HCT116 (cell line): ENCODE measurements at regions not wholly inside any gene's neighbourhood (a gene's known extent, or its start where the extent isn't known, plus 50 kb on each side); places are given as distances from the start of the nearest gene placed in this dataset.

ENCODE experiments used
- ATAC-seq: fragments of 200-7000 bp; cut with Tn5 transposase; 2 replicates; pipeline ENCODE4 v1.9.1; 2020; ENCODE audit warnings: mild to moderate bottlenecking, moderate library complexity
- BruUV-seq: library from RNA; stranded (reverse); fragments of 400-500 nt; replicated peaks from 2 replicates; lab custom pipeline; 2021; lab: Mats Ljungman, UMichigan
- CTCF ChIA-PET: fragments of 300-600 bp; sonication (Branson Sonifier 250); formaldehyde crosslinking; loops from one replicate; lab custom pipeline; 2021; ENCODE audit warnings: antibody characterized with exemption; lab: Charles Lee
- POLR2A ChIA-PET: fragments of 300-600, 350-600 bp; sonication (Branson Sonifier 250); formaldehyde crosslinking; loops from one replicate; lab custom pipeline; 2021; ENCODE audit warnings: antibody characterized with exemption; lab: Charles Lee
- RAD21 ChIA-PET, 2 experiments: fragments of 300-600 bp; sonication (Branson Sonifier 250); formaldehyde crosslinking; loops; one replicate each; lab custom pipeline; 2023; ENCODE audit warnings: low total read pairs in 2 of 2; ENCODE audit not compliant: uncharacterized antibody in 2 of 2, unreplicated experiment in 2 of 2, low non-redundant PET in 1 of 2; lab: Charles Lee
- DNase-seq: peaks from one replicate; pipeline ENCODE4 v3.0.0-alpha.2; 2010; ENCODE audit warnings: low read depth, low spot score
- H2AFZ ChIP-seq: fragments of 200-600 bp; shearing (Covaris generic), sonication (generic); 2 replicates; pipeline ENCODE4 v1.6.1; 2017; ENCODE audit warnings: low read depth, mixed run types, mixed read lengths, antibody characterized with exemption, low read length; ENCODE audit not compliant: poor library complexity, severe bottlenecking
- H3K27ac ChIP-seq: 2 replicates; pipeline ENCODE4 v1.5.1; 2012; ENCODE audit warnings: low read depth, low read length
- H3K27me3 ChIP-seq: fragments of 200-600 bp; sonication (generic); 2 replicates; pipeline ENCODE4 v1.6.1; 2016; ENCODE audit warnings: mixed run types, low read length, mixed read lengths; ENCODE audit not compliant: insufficient read depth
- H3K36me3 ChIP-seq, 2 experiments: fragments of 200-500 bp in 1 of 2; fragments of 200-600 bp in 1 of 2; sonication (Bioruptor generic) in 1 of 2; sonication (generic) in 1 of 2; 2 replicates each; pipeline versions ENCODE4 v1.5.1 to v1.6.1; 2014 to 2016; ENCODE audit warnings: low read length in 2 of 2, inconsistent platforms in 1 of 2, mixed read lengths in 1 of 2, mixed run types in 1 of 2; ENCODE audit not compliant: insufficient read depth in 2 of 2, control insufficient read depth in 1 of 2
- H3K4me1 ChIP-seq, 2 experiments: fragments of 200-600 bp in 1 of 2; sonication (generic) in 1 of 2; 2 replicates each; pipeline versions ENCODE4 v1.5.1 to v1.6.1; 2012 to 2017; ENCODE audit warnings: low read length in 2 of 2, inconsistent platforms in 1 of 2, mild to moderate bottlenecking in 1 of 2, mixed read lengths in 1 of 2, mixed run types in 1 of 2, moderate library complexity in 1 of 2; ENCODE audit not compliant: insufficient read depth in 2 of 2, control insufficient read depth in 1 of 2
- H3K4me2 ChIP-seq: fragments of 200-600 bp; sonication (generic); 2 replicates; pipeline ENCODE4 v1.6.1; 2017; ENCODE audit warnings: mixed run types, low read length, mixed read lengths
- H3K4me3 ChIP-seq, 2 experiments: fragments of 200-600 bp in 1 of 2; sonication (generic) in 1 of 2; replicated peaks in 1 of 2; 2 replicates each; pipeline ENCODE4 v1.5.1; 2011 to 2016; ENCODE audit warnings: low read length in 2 of 2, control low read depth in 1 of 2, low read depth in 1 of 2, mild to moderate bottlenecking in 1 of 2, mixed read lengths in 1 of 2, mixed run types in 1 of 2
- H3K79me2 ChIP-seq: fragments of 200-600 bp; sonication (generic); 2 replicates; pipeline ENCODE4 v1.6.1; 2017; ENCODE audit warnings: mild to moderate bottlenecking, mixed run types, low read length, moderate library complexity, mixed read lengths; ENCODE audit not compliant: insufficient read depth
- H3K9ac ChIP-seq: fragments of 200-600 bp; sonication (generic); 2 replicates; pipeline ENCODE4 v1.6.1; 2016; ENCODE audit warnings: low read length, mixed read lengths
- H3K9me2 ChIP-seq: fragments of 200-600 bp; sonication (generic), shearing (Covaris generic); 2 replicates; pipeline ENCODE4 v1.6.1; 2017; ENCODE audit warnings: mixed run types, mild to moderate bottlenecking, moderate library complexity; ENCODE audit not compliant: insufficient read depth
- H3K9me3 ChIP-seq, 2 experiments: fragments of 200-500 bp in 1 of 2; fragments of 200-600 bp in 1 of 2; sonication (Bioruptor generic) in 1 of 2; sonication (generic) in 1 of 2; 2 replicates each; pipeline ENCODE4 v1.6.1; 2014 to 2017; ENCODE audit warnings: low read length in 2 of 2, mixed read lengths in 2 of 2, inconsistent platforms in 1 of 2, low read depth in 1 of 2, mild to moderate bottlenecking in 1 of 2, mixed run types in 1 of 2, moderate library complexity in 1 of 2; ENCODE audit not compliant: control insufficient read depth in 1 of 2, insufficient read depth in 1 of 2
- H4K20me1 ChIP-seq: fragments of 200-600 bp; sonication (generic), shearing (Covaris generic); 2 replicates; pipeline ENCODE4 v1.6.1; 2017; ENCODE audit warnings: mixed run types, mild to moderate bottlenecking, moderate library complexity; ENCODE audit not compliant: insufficient read depth
- CBX3 ChIP-seq: IDR thresholded peaks from 2 replicates; pipeline ENCODE4 v1.6.1; 2012; ENCODE audit warnings: low read depth
- CEBPB ChIP-seq: IDR thresholded peaks from 2 replicates; pipeline ENCODE4 v1.6.1; 2012; ENCODE audit warnings: low read depth
- CTCF ChIP-seq, 3 experiments: fragments of 200-600 bp in 1 of 3; sonication (generic) in 1 of 3; IDR thresholded peaks in 2 of 3; conservative IDR thresholded peaks in 1 of 3; 2 replicates each; pipeline ENCODE4 v1.5.1; 2012 to 2017; ENCODE audit warnings: low read depth in 2 of 3, low read length in 2 of 3, antibody characterized with exemption in 1 of 3, borderline replicate concordance in 1 of 3, control low read depth in 1 of 3, mild to moderate bottlenecking in 1 of 3, mixed read lengths in 1 of 3, mixed run types in 1 of 3, moderate library complexity in 1 of 3; ENCODE audit not compliant: insufficient read depth in 1 of 3
- EGR1 ChIP-seq: IDR thresholded peaks from 2 replicates; pipeline ENCODE4 v1.6.1; 2012; ENCODE audit warnings: low read depth
- ELF1 ChIP-seq: IDR thresholded peaks from 2 replicates; pipeline ENCODE4 v1.6.1; 2012; ENCODE audit warnings: low read depth, borderline replicate concordance
- EZH2 ChIP-seq: fragments of 200-600 bp; sonication (generic); IDR thresholded peaks from 2 replicates; pipeline ENCODE4 v1.6.1; 2017; ENCODE audit warnings: antibody characterized with exemption, mixed run types
- FOSL1 ChIP-seq: IDR thresholded peaks from 2 replicates; pipeline ENCODE4 v1.6.1; 2012; ENCODE audit warnings: low read depth
- POLR2AphosphoS5 ChIP-seq: IDR thresholded peaks from 2 replicates; pipeline ENCODE4 v1.6.1; 2011; ENCODE audit warnings: mild to moderate bottlenecking, low read depth, low read length, moderate library complexity
- REST ChIP-seq: IDR thresholded peaks from 2 replicates; pipeline ENCODE4 v1.6.1; 2012; ENCODE audit warnings: low read depth
- TCF7L2 ChIP-seq: IDR thresholded peaks from 2 replicates; pipeline ENCODE4 v1.7.0; 2011; ENCODE audit warnings: borderline replicate concordance, inconsistent platforms; ENCODE audit not compliant: insufficient read depth, insufficient read length; ENCODE audit errors: extremely low read depth
- ZBTB33 ChIP-seq: IDR thresholded peaks from 2 replicates; pipeline ENCODE4 v1.6.1; 2011; ENCODE audit warnings: mild to moderate bottlenecking, low read length, moderate library complexity; ENCODE audit not compliant: insufficient replicate concordance; ENCODE audit errors: extremely low read depth
- ZFX ChIP-seq: fragments of 450-650 bp; IDR thresholded peaks from 2 replicates; pipeline ENCODE4 v1.6.1; 2017
- ZNF274 ChIP-seq: fragments of 200-500 bp; sonication (Bioruptor generic); IDR thresholded peaks from 2 replicates; pipeline ENCODE4 v1.6.1; 2014; ENCODE audit warnings: mild to moderate bottlenecking, low read depth, low read length, inconsistent platforms
- intact Hi-C: fragments of 100-400 bp; cut with micrococcal nuclease; formaldehyde crosslinking; loops from 2 replicates; pipeline ENCODE4 v1.10.0; 2022

GRCh38 chr14:85061256-85061655 lies 468.7 kb upstream of the FLRT2 start:
- H3K9me3 ChIP-seq, result peaks cover 0 to 32% of the 10 kb centered on the region in 2 experiments; a peak in 3 of 4 replicates
- H3K4me1 ChIP-seq, result no peaks in the 10 kb centered on the region
- no peak overlapping the region for H3K4me3 ChIP-seq
- H3K27me3 ChIP-seq, result no peaks in the 10 kb centered on the region
- ATAC-seq (no peak), DNase-seq (no peak)
- H3K79me2 ChIP-seq, result no peaks in the 10 kb centered on the region
- H3K4me2 ChIP-seq, result no peak overlapping the region
- ChIA-PET POLR2A (no interaction called here), CTCF (no interaction called here), RAD21 (no interaction called here)
- H3K27ac ChIP-seq, result no peak overlapping the region
- no peak overlapping the region for H2AFZ ChIP-seq
- intact Hi-C loops, result no loop called here
- H3K9ac ChIP-seq, result no peak overlapping the region
- H4K20me1 ChIP-seq, result no peaks in the 10 kb centered on the region
- no TSS peak for BruUV-seq
- no peaks in the 10 kb centered on the region for H3K36me3 ChIP-seq
- no peaks in the 10 kb centered on the region for H3K9me2 ChIP-seq
- TF ChIP-seq EGR1 (no peak), CEBPB (no peak), POLR2AphosphoS5 (no peak), REST (no peak), ELF1 (no peak), ZBTB33 (no peak), CBX3 (no peak), EZH2 (no peak), CTCF (IDR thresholded peaks at IDR 0.05 in 2 of 3, conservative IDR thresholded peaks at IDR 0.05 in 1 of 3; ENCODE audit: borderline replicate concordance in 1 of 3, insufficient read depth in 1 of 3, low read depth in 2 of 3, low read length in 2 of 3) (no peak), ZFX (no peak), ZNF274 (no peak), FOSL1 (no peak), TCF7L2 (no peak)
